LNCAP (cell line): ENCODE measurements at regions not wholly inside any gene's neighbourhood (a gene's known extent, or its start where the extent isn't known, plus 50 kb on each side); places are given as distances from the start of the nearest gene placed in this dataset.

Experiments
- CTCF ChIP-seq: fragments of 450-650 bp; IDR thresholded peaks from 2 replicates; pipeline ENCODE4 v1.5.1; 2017; ENCODE audit warnings: mild to moderate bottlenecking

DNA sequence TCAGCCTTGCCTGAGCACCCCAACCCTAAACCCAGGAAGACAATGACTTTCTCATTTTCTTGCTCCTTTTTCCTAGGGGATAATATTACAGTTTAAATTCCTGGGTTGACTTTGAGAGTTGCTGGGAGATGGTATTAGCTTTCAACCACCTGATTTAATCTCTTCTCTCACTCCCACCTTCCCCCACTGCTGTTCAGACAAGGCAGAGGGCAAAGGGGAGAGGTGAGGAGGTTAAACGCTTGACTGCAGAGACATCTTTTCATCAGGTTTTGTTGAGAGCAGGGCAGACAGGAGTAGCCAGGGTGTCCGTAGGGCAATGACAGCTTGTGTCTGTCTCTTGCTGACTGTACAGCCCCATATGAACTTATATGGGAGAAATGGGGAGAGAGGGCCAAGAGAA is 811.2 kb downstream of the MAFB start:
- no peak for TF ChIP-seq CTCF

GRCh38 chr20:39876976-39877635 is 811.9 kb downstream of the MAFB start:
- no peak for TF ChIP-seq CTCF

DNA sequence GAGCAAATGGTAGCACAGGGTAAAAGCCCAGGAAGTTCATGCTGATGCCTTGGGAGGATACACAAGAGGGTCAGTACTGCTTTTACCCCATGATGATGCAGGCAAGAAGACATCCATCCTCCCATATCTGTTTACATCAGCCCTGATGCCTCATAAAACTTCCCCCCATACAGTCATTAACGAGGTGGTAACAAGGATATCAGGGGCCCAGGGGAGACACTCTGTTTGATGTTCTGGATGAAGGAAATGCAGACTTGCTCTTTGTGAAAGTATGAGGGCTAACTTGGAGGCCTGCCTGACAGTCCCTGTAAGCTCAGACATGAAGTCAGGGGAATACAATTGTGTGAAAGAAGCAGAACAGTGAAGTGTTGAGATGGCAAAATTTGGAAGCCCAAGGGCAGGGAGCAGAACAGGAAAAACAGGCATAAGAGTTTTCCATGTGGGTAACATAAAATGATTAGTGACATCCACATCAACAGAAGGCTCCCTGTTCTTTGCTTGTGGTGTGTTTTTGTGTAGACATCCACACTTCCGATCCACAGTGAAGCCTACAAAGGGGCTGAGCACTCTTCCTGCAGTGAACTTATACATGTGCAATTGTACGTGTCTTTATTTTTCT is 813.4 kb downstream of the MAFB start:
- no peak for TF ChIP-seq CTCF

GRCh38 chr20:39874049-39874893 is 814.8 kb downstream of the MAFB start:
- TF ChIP-seq CTCF: peak; percentile 91

DNA sequence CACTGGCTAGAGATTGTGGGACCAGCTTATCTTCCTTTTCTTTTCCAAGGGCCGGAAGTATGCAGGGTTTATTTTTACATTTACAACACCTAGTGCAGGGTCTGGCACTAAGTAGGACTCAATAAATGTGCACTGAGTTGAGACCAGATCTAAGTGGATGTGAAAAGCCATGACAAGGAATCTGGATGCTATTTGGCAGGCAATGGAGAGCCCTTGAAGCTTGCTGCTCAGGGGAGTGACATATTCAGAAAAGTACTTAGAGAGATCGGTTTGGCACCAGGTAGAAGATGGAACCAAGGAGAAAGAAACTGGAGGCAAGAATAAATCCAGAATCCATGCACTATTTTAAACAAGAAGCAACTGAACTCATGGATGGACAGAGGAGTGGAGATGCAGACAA is 815.8 kb downstream of the MAFB start:
- TF ChIP-seq CTCF: no peak

- TF ChIP-seq CTCF: no peak
Observed at GRCh38 chr20:39871013-39871412, 818.0 kb downstream of the MAFB start.

GRCh38 chr20:39865446-39865845 is 823.6 kb downstream of the MAFB start:
- no peak for TF ChIP-seq CTCF
